ENCODE measurements at regions not wholly inside any gene's neighbourhood (a gene's known extent, or its start where the extent isn't known, plus 50 kb on each side); places are given as distances from the start of the nearest gene placed in this dataset.

GRCh38 chr19:32224371-32225244 is 120.8 kb upstream of the ZNF507 start:
- DNase-seq: peak; percentile 19

- DNase-seq: no peak
These were observed 117.7 kb upstream of the ZNF507 start for GRCh38 chr19:32227561-32228165.

DNA sequence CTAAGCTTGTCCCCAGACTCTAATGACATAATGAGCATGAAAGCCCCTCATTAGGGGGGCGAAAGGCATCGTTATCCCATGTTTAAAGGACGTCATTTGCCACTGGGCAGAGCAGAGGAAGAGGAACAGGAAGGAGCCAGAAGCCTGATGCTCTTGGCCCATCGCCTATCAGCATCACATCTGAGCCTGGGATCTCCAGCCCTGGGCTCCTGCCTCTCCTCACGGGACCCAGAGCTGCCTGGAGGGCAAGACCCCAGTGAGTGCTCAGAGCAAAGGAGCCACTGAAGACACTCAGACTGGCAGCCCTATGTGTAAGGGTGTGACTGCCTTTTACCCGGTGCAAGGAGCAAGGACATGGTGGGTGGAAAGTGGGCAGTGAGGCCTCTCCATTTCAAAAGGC is 115.0 kb upstream of the ZNF507 start:
- DNase-seq: no peak

DNA sequence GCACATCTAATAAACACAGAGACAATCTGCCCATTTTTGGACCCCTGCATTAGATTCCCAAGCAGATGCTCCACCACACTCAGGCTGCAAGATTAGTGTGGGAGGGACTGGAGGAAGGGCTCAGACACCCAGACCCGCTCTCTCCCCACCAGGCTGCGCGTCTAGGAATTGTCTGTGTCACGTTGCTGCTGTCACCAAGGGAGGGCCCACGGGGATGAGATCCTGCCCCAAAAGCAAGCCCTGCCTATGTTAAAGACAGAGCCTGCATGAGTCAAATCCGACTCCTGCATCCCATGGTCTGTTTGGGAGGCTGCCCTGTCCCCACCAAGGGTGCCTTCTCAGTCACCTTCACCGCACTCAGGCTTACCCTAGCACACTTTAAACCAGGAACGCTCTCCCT is 114.4 kb upstream of the ZNF507 start:
- no peak for DNase-seq

DNA sequence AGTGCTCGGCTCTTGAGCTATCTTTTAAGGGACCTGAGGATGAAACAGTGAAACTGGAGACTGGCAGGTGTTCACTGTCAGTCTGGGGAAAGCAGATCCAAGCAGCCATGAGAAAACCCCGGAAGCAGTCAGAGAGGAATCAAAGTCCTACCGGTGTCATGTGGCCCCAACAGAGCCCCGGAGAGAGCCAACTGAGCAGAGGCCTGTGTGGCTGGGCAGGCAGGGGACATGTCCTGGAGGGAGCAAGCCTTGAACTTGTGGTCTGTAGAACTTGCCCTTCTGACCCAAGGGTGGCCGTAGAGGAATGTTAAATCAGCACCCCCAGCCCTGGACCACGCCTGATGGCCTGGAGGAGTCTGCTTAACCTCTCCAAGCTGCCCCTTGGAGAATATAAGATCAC is 113.7 kb upstream of the ZNF507 start:
- DNase-seq: no peak

DNA sequence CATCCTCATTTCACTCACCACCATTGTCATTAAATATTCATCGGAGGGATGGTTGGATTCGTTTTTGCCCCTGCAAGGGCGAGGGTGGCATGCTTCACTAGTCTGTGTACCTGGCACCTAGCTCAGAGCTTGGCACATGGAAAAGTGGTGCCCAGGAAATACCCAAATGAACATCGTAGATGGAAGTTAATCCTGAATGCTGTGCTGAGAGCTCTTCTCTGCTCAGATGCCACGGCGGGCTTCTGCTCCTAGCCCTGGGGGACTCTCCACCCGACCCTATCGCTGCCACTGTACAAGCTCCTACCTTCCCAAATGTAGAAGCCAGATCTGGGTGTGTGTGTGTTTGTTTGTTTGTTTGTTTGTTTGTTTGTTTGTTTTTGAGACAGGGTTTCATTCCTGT is 113.0 kb upstream of the ZNF507 start:
- no peak for DNase-seq

GRCh38 chr19:32233091-32233490 is 112.3 kb upstream of the ZNF507 start:
- DNase-seq: no peak

GRCh38 chr19:32233885-32234284 is 111.5 kb upstream of the ZNF507 start:
- no peak for DNase-seq

DNA sequence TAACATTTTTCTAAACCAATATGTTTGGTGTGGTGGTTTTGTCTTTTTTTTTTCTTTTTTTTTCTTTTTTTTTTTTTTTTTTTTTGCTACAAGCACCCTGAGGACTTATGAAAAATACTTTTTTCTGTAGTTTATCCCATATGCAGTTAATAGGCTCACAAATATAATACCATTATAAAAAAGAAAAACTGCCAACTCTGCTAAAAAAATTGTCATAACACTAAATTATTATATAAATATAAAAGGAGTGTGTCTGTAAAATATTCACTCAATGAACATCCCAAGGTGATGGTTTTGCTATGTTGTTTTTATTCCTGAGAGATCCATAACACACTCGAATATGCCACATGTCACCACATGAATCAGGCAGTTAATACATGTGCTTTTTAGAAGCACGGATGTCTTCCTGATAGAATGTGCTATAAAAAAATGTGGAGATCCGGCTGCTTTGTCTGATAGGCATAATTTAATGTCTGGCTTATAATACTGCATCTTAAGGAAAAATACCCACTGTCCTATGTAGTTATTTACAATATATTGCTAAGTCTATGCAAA is 110.7 kb upstream of the ZNF507 start:
- no peak for DNase-seq

GRCh38 chr19:32238076-32238475 is 107.3 kb upstream of the ZNF507 start:
- DNase-seq: no peak

DNA sequence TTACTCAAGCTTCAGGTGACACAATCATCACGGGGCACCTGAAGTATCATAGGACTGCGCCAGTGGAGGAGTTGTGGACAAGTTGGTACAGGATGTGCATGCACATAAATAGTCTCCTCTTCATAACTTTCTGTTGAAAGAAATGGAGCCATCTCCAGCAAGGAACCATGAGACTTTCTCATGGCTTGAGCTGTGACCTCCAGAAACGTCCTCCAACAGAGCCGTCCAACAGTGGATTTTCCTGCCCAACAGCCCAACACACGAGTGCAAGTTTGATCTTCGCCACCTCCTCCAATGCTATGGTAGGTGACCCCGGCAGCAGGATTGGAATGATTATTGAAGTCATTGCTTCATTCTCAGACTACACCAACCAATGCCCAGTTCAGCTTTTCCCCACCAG is 105.1 kb upstream of the ZNF507 start:
- no peak for DNase-seq

DNA sequence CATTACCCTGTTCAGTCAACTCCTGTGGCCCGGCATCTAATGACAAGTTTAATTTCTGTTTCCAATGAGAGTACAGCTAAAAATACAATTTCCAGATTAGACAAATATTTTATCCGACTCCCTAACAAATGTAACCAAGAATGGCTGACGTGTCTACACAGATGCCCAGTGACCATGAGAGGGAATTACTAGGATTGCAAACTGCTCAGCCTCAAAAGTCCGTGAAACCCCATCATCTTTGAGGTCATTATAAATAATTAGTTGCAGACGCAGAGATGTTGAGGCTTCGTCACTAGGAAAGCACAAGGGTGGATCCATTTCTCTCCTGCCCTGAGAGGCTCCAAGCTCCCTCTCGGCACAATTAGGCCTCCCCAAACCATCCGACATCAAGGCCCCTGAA is 104.1 kb upstream of the ZNF507 start:
- DNase-seq: no peak

DNA sequence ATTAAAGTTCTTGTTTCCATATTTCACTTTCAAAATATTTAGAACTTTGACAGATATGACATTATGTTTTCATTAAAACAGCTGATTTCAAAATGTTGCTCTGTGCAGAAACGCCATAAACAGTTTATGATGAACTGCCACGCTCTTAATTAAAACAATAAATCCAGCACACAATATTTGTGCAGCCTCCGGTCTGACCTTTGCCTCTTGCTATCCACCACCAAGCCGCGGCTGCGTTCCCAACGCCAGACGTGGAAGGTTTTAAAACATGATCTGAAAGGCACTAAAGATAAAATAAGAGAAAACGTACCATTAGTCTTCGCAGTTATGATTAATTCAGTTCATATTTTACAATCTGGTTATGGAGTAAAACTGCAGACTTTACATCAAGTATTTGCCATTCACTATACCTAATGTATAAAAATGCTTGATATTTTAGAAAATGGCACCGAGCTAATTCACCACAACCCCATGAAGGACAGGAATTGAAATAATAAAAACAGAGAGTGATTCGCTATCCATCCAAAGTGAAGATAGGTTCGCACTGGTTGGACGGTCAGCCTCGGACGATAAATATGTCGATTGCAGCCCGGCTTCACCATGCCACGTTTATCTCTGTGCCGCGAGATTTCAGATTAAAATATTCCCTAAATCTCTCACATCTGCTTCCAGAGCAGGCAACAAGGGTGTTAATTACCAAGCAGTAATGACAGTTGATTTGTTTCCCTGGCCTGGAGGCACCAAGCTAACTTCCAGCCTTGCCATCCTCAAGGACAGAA is 103.3 kb upstream of the ZNF507 start:
- no peak for DNase-seq

DNA sequence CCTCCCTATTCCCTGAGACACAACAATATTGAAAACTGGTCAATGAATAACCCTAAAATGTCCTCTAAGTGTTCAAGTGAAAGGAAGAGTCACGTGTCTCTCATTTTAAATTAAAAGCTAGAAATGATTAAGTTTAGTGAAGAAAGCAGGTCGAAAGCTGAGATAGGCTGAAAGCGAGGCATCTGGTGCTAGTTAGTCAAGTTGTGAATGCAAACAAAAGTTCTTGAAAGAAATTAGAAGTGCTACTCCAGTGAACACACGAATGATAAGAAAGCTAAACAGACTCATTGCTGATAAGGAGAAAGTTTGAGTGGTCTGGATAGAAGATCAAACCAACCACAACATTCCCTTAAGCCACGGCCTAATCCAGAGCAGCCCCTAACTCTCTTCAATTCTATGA is 99.4 kb upstream of the ZNF507 start:
- no peak for DNase-seq

GRCh38 chr19:32251634-32252332 is 93.6 kb upstream of the ZNF507 start:
- DNase-seq: no peak

DNA sequence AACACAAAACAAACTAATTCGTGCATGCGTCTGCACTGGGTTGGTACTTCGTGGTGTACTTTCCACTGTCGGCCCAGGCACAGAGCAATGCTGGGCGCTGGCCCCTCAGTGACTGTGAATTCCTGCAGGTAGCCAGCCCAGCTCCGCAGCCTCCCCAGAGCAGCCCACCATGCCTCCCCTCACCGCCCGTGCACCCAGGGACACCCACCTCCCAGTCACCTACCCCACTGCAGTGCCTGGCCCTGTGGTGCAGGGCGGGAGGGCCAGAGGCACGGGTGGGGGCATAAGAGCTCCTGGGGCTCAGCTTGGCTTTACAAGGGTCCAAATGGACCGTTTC is 93.1 kb upstream of the ZNF507 start:
- DNase-seq: no peak

DNA sequence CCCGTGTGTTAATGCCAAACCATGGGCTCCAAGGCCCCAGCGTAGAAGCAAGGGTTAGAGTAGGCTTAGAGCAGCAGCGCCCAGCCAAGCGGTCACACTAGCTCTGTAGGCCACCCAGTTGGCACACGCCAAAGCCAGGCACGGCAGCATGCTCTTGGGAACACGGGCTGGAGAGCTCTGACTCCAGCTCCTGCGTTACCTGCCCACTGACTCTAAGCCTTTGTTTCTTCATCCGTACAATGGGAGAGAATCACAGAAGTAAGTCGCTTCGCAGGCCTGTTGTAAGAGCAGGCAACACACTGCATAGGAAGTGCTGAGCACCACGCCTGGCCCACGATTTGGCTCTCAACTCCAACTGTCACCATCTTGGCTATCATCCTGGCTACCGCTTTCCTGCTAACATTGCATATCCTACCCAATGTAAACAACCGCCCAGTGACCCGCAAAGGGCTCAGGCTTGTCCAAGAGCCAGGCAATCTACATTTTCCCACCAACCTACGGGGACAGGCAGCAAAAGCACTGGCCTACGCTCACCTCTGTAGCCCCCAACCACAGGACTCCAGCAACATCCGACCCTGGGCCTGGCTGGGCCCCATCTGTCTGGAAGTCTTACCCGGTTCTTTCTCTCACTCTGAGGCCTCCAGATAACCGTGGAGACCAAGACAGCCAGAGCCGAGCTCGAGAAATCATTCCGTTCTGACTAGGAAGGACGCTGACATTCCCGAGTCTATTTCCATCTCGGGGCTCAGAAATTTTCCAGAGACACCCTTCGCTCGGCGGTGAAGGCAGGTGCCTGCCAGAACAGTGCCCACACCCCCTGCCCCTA is 91.5 kb upstream of the ZNF507 start:
- no peak for DNase-seq

- no peak for DNase-seq
These were observed 90.9 kb upstream of the ZNF507 start for GRCh38 chr19:32254509-32254890.

GRCh38 chr19:32255536-32256295 is 89.7 kb upstream of the ZNF507 start:
- no peak for DNase-seq

GRCh38 chr19:32256341-32256975 is 89.0 kb upstream of the ZNF507 start:
- DNase-seq: no peak

All from central memory CD4-positive, alpha-beta T cell (primary cell).